Sigmoid colon (tissue), 4 donors: ENCODE measurements at regions not wholly inside any gene's neighbourhood (a gene's known extent, or its start where the extent isn't known, plus 50 kb on each side); places are given as distances from the start of the nearest gene placed in this dataset.

Source experiments
- CTCF ChIP-seq, 4 experiments: fragments of 450-650 bp in 3 of 4; fragments of 200-600 bp in 1 of 4; IDR thresholded peaks; one replicate each; pipeline ENCODE4 v1.5.1; 2016 to 2019; ENCODE audit warnings: antibody characterized with exemption in 4 of 4, mild to moderate bottlenecking in 3 of 4, moderate library complexity in 2 of 4
- POLR2A ChIP-seq, 2 donors: fragments of 450-650 bp; IDR thresholded peaks; one replicate each; pipeline ENCODE4 v1.6.1; 2016; ENCODE audit warnings: antibody characterized with exemption in 2 of 2, mild to moderate bottlenecking in 2 of 2, moderate library complexity in 2 of 2
- POLR2AphosphoS5 ChIP-seq, 4 donors: sonication (generic); formaldehyde crosslinking; IDR thresholded peaks; one replicate each; pipeline ENCODE4 v1.6.1; 2017; ENCODE audit warnings: antibody characterized with exemption in 4 of 4

- TF ChIP-seq CTCF (IDR thresholded peaks at IDR 0.05) = no peak
- TF ChIP-seq POLR2A (IDR thresholded peaks at IDR 0.05) = no peak
- TF ChIP-seq POLR2AphosphoS5 (IDR thresholded peaks at IDR 0.05) = no peak
Measured at GRCh38 chr10:88083597-88083989, 220.2 kb downstream of the PTEN start.
